ENCODE measurements at regions not wholly inside any gene's neighbourhood (a gene's known extent, or its start where the extent isn't known, plus 50 kb on each side); places are given as distances from the start of the nearest gene placed in this dataset.

DNA sequence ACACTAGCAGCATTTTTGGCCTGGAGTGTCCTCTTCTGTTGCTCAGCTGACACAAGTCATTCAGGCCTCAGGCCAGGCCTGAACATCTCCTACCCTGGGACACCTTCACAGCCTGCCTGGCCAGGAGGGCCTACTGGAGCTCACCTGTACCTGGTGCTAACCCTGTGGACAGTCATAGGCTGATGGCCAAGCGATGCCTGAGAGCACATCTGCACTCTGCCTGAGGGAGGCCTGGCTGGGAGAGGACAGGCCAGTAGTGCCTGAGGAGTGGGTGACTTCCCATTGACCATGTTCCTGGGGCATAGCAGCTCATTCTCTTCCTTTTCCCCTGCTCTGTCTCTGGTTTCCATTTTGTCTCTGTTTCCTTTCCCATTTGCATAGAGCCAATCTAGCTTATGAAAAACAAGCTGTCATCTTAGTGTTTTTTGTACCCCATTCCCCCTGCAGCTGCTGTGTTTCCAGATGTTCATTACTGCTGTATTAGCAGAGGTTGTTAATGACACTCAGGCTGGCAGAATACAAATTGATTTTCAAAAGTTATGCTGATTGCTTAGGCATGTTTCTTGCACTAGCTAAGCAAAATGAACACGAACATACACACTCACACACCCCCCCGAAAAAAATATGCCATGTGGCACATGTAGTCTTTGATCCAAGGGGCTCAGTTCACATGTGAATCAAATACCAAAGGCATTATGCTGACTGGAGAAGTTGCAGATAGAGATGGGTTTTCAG is 149.7 kb upstream of the HS6ST1 start:
- POLR2A ChIA-PET = interaction anchor here (0.6 kb wide), 1 partner anchor 46 kb away, joined by 4 read pairs; no protein-coding TSS in a partner anchor
- no peak overlapping the region for H3K27ac ChIP-seq (ENCODE audit: extremely low read depth, low read depth, low read length)
- BruUV-seq (replicated peaks) = no TSS peak
- no peaks in the 10 kb centered on the region; a peak in 1 of 5 replicates for H3K4me1 ChIP-seq (replicated peaks in 1 of 2; ENCODE audit: control insufficient read depth in 2 of 2, insufficient read depth in 2 of 2, low read length in 2 of 2)
- intact Hi-C loops (cut with micrococcal nuclease) = no loop called here
- no peak overlapping the region for H3K4me3 ChIP-seq
- no peaks in the 10 kb centered on the region for H3K79me2 ChIP-seq (ENCODE audit: control insufficient read depth, insufficient read depth, low read length)
- CTCF ChIA-PET (ENCODE audit: low intra/inter-chr PET ratio) = no interaction called here
- ATAC-seq = no peak
- H4K20me1 ChIP-seq (replicated peaks; ENCODE audit: control insufficient read depth, insufficient read depth, low read length) = no peaks in the 10 kb centered on the region
- FAIRE-seq = no peak
- H3K9ac ChIP-seq (ENCODE audit: insufficient read depth in 1 of 2, low read depth in 2 of 2, low read length in 2 of 2) = no peak overlapping the region
- DNase-seq (ENCODE audit: extremely low read depth in 1 of 4, low spot score in 3 of 4) = no peak
- no peaks in the 10 kb centered on the region for H3K9me1 ChIP-seq (ENCODE audit: control insufficient read depth, insufficient read depth, low read length)
- H3K36me3 ChIP-seq (ENCODE audit: control insufficient read depth, insufficient read depth, low read length) = no peaks in the 10 kb centered on the region; the same call in 2 of the 3 replicates
- in situ Hi-C loops (cut with MboI) = no loop called here
- H3K9me3 ChIP-seq (replicated peaks; ENCODE audit: control insufficient read depth, insufficient read depth, low read depth, low read length) = peaks cover 16% of the 10 kb centered on the region
- H2AFZ ChIP-seq (ENCODE audit: low read depth, low read length) = no peak overlapping the region
- H3K27me3 ChIP-seq (ENCODE audit: control insufficient read depth in 2 of 2, insufficient read depth in 2 of 2, low read length in 2 of 2) = no peaks in the 10 kb centered on the region; a peak in 1 of 5 replicates
- no peak overlapping the region for H3K4me2 ChIP-seq (ENCODE audit: insufficient read depth, low read length)
- WGBS (ENCODE audit: insufficient coverage, low coverage, missing lambda C conversion rate) = 0% methylated on average over 3 of the region's 3 CpGs
- TF ChIP-seq TCF7 (IDR thresholded peaks at IDR 0.05; ENCODE audit: borderline replicate concordance) (no peak), ELK3 (CRISPR knock-in tag; IDR thresholded peaks at IDR 0.05) (no peak), SIRT6 (IDR thresholded peaks at IDR 0.05; ENCODE audit: low read depth, low read length) (no peak), TRIM28 (IDR thresholded peaks at IDR 0.05) (no peak), SMAD4 (CRISPR knock-in tag; conservative IDR thresholded peaks at IDR 0.05) (no peak), GATAD2B (IDR thresholded peaks at IDR 0.05; ENCODE audit: borderline replicate concordance) (no peak), SAFB (IDR thresholded peaks at IDR 0.05; ENCODE audit: borderline replicate concordance, low read depth, low read length) (no peak), ZNF431 (CRISPR knock-in tag; IDR thresholded peaks at IDR 0.05) (no peak), MCM5 (IDR thresholded peaks at IDR 0.05; ENCODE audit: low read depth) (no peak), MBD1 (CRISPR knock-in tag; IDR thresholded peaks at IDR 0.05) (no peak), HNRNPLL (IDR thresholded peaks at IDR 0.05; ENCODE audit: low read depth, low read length, poor library complexity, severe bottlenecking) (no peak), HDAC2 (IDR thresholded peaks at IDR 0.05) (no peak), ZNF165 (CRISPR knock-in tag; IDR thresholded peaks at IDR 0.05; ENCODE audit: borderline replicate concordance) (no peak), ZNF24 (IDR thresholded peaks at IDR 0.05) (no peak)
- TF ChIP-seq, protein P1, sequence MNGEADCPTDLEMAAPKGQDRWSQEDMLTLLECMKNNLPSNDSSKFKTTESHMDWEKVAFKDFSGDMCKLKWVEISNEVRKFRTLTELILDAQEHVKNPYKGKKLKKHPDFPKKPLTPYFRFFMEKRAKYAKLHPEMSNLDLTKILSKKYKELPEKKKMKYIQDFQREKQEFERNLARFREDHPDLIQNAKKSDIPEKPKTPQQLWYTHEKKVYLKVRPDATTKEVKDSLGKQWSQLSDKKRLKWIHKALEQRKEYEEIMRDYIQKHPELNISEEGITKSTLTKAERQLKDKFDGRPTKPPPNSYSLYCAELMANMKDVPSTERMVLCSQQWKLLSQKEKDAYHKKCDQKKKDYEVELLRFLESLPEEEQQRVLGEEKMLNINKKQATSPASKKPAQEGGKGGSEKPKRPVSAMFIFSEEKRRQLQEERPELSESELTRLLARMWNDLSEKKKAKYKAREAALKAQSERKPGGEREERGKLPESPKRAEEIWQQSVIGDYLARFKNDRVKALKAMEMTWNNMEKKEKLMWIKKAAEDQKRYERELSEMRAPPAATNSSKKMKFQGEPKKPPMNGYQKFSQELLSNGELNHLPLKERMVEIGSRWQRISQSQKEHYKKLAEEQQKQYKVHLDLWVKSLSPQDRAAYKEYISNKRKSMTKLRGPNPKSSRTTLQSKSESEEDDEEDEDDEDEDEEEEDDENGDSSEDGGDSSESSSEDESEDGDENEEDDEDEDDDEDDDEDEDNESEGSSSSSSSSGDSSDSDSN (IDR thresholded peaks at IDR 0.05; ENCODE audit: borderline replicate concordance in 1 of 2, low read depth in 2 of 2, low read length in 2 of 2) = no peak
